PFSK-1 (cell line): ENCODE measurements at regions not wholly inside any gene's neighbourhood (a gene's known extent, or its start where the extent isn't known, plus 50 kb on each side); places are given as distances from the start of the nearest gene placed in this dataset.

Source experiments
- POLR2AphosphoS5 ChIP-seq: IDR thresholded peaks from 2 replicates; pipeline ENCODE4 v1.6.1; 2012; ENCODE audit warnings: low read depth, mild to moderate bottlenecking, control low read depth, low read length, moderate library complexity
- SIN3A ChIP-seq: IDR thresholded peaks from 2 replicates; pipeline ENCODE4 v1.6.1; 2012; ENCODE audit warnings: mild to moderate bottlenecking, low read length, moderate library complexity, borderline replicate concordance; ENCODE audit not compliant: insufficient read depth
- TAF1 ChIP-seq: IDR thresholded peaks from 2 replicates; pipeline ENCODE4 v1.6.1; 2012; ENCODE audit warnings: low read length, control low read depth, borderline replicate concordance; ENCODE audit not compliant: insufficient read depth

- no peak for TF ChIP-seq POLR2AphosphoS5
- no peak for TF ChIP-seq TAF1
- TF ChIP-seq SIN3A = no peak
Observed at GRCh38 chr2:34481542-34481941, 882.4 kb upstream of the FAM98A start.
